DLD1 (cell line): ENCODE measurements at regions not wholly inside any gene's neighbourhood (a gene's known extent, or its start where the extent isn't known, plus 50 kb on each side); places are given as distances from the start of the nearest gene placed in this dataset.

Experiments used
- in situ Hi-C: cut with HindIII; loops from 2 replicates; pipeline ENCODE4 v1.10.0; 2017; ENCODE audit warnings: low sequenced_read_pairs

DNA sequence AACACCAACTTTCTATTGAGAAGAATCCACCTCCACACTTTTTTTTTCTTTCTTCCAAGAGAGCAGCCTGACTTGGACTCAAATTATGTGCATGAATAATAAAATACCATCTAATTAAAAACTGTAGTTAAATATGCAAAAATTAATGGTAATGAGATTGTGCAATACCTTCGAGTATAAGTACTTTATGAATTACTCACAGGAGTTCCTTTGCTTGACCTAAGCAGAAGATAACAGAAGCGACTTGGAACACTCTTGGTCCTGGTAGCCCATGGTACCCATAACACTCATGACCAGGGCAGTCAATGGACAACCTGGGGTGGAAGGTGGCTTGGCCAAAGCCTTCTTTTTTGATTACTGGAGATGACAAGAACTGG, 203.5 kb upstream of the IRX3 start:
- in situ Hi-C loops, result no loop called here

DNA sequence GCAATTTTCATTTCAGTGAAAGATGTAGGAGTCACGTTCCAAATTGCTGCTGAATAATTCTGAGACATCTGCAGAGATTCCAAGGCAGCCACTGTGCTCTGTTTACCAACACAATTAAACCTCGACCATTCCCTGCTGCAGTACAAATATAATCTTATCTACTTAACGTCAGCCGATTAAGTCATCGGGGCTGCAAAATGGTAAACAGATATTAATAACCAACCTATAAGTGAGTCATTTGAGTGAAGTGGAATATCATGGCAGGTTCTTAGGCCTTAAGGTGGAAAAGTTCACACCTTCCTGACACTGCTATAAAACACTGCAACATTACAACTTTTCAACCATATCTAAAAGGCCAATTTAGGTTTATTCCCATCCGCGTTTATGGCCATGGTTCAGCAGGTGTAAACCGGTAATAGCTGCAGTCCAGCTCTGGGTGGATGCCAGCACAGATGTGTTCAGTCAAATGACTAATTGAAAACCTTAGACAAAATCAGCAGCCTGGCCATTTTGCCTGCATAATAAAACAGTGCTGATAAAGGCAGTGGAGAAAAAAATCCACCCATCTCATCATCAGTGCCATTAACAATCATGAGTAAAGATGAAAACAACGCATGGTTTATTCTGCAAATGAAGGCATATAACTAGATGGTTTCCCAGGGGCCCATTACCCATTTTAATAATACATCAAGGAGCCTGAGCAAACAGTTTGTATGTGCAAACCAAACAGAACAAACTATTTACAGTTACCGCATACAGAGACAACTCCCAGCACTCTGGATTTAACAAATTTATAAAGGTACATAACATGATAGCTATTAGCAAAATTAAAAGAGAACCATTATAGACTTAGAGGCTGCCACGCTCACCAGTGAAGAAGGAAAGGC, 202.9 kb upstream of the IRX3 start:
- in situ Hi-C loops, result no loop called here

DNA sequence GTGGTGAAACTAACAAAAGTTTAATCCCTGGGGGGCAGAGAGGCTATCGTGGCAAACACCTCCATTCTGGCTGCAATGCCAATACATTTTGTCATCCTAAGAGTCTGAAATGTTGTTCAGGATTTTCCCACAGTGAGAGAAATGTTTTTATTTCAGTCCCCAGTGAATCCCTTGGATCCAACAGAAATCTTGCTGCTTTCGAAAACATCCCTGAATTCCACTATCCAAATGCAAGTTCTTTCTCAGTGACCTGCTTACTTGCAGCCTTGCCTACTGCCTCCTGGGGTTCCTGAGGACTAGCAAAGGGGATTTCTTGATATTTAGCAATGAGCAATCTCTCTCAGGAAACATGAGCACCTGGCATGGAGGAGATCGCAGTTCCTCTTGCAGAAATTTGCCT, 202.1 kb upstream of the IRX3 start:
- in situ Hi-C loops, result no loop called here

DNA sequence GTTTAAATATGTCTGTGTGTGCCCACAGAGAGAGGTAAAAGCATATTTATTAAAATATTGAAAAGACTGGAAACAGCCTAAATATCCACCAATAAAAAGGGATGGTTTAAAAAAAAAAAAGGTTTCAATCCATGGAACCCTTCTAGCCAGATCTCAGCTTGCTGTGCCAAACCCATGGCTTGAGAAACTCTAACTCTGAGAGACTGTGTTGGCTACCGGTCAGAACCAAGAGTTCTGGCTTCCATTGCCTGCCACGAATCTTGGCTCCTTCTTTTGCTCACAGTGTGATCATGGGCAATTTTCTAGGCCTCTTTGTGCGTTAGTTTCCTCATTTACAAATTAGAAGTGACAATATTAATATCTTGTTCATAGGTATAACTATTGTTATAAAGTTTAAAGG, 201.3 kb upstream of the IRX3 start:
- in situ Hi-C loops, result no loop called here

DNA sequence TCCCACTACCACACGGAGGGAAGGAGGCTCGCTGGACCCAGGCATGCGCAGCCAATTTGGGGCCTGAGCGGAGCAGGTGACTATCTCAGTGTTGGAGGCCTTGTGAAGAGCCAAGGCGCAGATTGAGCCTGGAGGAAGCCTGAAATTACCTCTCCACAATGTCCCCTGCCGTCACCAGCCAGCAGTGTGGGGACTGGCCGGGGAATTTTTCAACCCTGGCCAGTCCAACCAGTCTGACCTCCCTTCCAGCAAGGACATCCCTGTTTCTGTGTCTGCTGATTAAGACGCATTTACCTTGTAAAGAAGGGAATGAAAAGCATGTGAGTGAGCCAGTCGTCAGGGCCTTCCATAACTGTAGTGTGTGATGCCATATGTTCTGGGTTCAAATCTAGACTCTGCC, 198.1 kb upstream of the IRX3 start:
- in situ Hi-C loops, result no loop called here

DNA sequence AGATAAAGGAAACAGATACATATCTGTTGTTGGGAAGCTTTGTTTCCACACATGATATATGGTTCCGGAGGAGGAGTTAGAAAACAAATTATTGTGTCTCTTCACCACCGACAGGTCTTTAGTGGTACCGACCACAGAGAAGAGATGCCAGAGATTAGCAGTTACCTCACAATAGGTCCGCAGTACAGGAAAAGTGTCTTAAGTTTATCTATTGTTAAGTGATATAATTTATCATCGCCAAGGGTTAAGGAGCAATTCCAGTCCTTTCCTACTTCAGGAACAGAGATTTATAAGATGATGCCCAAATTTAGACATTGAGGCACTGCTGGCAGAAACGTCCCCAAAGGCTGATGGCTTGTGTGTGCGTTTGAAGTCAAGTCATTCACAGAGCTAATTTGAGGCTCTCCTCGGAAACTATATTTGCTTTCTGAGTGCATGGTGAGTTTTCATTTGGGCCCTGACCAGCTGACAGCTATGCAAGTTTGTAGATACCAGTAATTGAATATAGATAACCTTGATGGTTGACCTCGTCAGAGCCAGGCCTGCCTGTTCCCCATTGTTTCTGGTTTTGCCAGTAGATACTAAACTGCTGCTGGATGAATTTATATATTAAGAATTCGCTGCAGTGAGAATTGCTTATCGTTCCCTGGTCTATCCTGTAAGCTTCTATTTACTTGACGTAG, 196.4 kb upstream of the IRX3 start:
- in situ Hi-C loops, result no loop called here

DNA sequence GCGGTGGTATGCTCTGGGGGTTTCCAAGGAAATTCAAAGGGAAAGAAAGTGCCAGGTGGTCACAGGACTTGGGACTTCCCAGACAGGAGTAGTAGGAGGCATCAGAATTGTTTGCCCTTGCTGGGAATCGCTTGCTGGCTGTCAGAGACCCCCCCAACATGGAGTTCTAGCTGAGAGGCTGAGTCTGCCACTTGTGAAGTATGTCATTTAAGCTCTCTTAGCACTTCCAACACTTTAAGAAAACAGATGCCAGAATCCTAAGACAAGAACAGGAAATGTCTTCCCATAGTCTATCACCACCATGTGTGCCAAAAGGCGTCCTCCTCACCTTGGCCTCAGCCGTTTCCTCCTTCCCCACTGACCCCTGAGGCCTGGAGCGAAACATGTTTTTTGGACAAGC, 193.8 kb upstream of the IRX3 start:
- in situ Hi-C loops, result no loop called here

DNA sequence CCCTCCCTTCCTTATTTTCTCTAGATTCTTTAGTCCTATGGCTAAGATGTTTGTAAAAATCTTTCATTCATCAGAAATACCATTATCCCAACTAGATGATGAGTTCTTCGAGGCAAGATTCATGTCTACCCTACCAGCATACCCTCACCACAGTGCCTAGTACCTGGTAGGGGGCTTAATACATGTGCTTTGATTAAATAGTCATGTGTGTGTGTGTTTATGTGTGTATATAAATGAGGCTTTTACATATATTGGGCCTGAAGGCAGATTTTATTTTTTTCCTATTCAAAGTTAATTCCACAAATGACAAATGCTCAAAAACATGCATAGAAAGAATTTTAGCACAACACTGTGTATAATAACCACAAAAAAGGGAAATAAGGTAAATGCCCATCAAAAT, 193.0 kb upstream of the IRX3 start:
- in situ Hi-C loops, result no loop called here

DNA sequence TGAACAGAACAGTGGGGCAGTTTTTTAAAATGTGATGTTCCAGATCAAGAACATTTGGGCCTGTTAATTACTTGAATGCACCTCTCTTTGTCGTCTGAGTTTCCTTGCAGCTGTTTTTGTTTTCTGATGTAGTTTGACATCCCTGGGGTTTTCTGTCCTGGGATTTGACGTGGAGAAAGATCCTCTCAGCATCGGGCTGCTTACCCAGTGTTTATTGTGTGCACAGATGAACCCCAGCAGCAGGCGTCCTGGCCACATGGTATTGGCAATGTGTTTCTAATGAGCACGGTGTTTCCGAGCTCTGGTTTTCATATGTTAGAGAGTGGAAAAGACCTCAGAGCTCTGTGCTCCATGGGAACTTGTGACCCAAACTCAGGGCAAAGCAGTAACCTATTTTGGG, 191.1 kb upstream of the IRX3 start:
- in situ Hi-C loops, result no loop called here

DNA sequence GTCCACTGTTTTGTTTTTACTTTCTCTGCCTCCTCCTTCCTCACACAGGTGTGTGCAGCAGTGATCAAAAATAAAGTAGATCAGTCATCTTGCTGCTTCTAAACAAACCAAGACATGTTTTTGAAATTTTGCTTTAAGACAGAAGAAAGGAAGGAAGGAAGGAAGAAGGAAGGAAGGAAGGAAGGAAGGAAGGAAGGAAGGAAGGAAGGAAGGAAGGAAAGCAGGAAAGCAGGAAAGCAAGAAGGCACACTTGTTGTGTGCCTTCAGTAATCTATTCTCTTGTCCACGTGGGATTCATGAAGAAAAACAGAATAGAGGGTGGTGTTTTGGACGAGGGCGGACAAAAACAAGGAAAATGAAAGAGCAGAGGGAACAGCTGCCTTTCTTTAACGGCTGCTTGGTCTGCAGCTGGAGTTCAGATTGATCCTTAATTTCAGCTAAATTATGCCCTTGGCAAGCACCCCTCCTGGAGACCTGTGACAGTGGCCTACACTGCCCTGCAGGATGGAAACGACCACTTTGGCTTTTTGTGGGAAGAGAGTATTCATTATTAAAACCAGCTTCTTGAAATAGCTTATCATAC, 188.5 kb upstream of the IRX3 start:
- in situ Hi-C loops, result no loop called here

DNA sequence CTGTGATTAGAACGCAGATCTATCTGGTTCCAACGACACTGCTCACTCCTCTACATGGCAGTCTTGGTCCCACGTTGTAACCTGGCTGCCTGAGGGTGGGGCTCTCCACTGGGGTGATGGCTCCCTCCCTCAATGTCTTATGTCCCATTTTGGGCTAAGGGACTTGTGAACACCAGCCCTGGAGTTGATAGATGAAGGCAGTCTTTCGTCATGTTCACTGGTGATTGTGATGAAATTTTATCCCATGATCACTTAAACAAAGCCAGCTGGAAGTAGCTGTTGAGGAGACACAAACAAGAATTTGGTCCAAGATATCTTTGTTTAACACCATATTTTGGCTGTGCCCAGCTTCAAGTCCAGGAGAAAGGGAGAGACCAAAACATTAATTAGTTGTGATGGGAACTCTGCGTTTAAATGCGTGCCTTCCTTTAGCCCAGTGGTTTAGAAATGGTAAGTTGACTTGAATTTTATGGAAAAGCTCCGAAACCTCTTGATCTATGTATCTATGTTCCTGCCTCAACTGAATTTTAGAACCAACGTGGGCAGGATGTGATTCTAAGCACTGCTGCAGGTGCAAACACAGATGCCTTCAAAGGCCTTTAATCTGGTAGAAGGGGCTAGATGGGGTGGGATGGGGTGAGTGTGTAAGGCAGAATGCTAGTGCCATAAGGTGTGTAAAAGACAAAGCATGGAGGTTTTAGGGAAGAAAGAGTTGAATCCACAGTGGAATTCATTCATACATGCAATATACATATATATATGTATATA, 186.8 kb upstream of the IRX3 start:
- in situ Hi-C loops, result no loop called here

DNA sequence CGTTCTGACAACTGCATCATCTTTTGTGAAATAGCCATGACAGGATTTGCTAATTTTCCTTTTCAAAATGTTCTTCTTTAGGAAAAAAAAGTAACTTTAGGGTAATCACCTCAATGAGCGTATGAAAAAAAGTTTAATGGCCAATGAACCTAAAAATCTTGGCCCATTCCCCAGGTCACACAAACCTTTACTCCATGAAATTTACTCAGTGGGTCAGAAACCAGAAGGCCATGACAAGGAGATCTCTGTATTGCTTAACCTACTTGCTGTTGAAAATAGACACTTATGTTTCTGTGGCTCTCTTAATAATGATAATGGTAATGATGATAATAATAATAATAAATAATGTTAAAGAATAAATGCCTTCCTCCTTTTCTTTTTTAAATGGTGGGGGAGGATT, 180.8 kb upstream of the IRX3 start:
- in situ Hi-C loops, result no loop called here

DNA sequence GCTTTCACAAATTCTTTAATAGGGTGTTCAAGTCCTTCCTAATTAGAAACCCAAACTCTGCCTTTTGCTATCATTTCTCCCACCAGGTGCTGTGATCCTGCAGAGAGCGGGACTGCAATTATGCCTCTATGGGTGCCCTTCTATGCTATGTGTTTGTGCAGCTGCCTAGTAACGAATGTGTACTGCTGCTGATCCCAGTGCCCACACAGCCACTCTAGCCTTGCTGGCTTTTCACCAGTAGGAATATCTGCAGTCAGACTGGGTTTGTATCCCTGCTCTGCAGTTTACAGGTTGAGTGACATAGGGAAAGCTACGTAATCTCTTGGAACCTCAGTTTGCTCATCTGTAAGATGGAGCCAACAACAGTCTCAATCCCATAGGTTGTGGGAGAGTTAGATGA, 179.6 kb upstream of the IRX3 start:
- in situ Hi-C loops, result no loop called here

DNA sequence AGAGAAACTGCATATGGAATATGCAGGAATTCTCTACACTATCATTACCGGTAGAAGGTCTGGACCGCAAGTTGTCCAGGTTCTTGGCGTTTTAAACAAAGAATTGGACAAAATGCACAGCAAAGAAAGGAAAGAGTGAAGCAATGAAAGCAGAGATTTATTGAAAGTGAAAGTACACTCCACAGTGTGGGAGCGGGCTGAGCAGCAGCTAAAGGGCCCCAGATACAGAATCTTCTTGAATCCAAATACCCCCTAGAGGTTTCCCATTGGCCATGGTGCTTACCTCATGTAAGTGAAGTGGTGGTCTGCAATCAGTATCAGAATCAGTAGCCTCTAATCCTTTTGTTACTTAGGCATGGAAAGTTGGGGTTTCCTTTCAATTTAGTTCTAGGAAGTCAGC, 178.5 kb upstream of the IRX3 start:
- in situ Hi-C loops, result no loop called here

DNA sequence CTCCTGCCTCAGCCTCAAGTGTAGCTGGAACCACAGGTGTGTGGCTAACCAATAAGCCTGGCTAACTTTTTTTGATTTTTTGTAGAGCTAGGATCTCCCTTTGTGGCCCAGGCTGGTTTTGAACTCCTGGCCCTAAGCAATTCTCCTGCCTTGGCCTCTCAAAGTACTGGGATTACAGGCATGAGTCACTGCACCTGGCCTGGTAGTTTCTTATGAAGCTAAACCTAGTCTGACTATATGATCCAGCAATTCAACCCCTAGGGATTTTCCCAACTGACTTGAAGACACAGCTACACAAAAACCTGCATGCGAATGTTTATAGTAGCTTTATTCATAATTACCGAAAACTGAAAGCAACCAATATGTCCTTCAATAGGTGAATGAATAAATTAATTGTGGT, 176.2 kb upstream of the IRX3 start:
- in situ Hi-C loops, result no loop called here

DNA sequence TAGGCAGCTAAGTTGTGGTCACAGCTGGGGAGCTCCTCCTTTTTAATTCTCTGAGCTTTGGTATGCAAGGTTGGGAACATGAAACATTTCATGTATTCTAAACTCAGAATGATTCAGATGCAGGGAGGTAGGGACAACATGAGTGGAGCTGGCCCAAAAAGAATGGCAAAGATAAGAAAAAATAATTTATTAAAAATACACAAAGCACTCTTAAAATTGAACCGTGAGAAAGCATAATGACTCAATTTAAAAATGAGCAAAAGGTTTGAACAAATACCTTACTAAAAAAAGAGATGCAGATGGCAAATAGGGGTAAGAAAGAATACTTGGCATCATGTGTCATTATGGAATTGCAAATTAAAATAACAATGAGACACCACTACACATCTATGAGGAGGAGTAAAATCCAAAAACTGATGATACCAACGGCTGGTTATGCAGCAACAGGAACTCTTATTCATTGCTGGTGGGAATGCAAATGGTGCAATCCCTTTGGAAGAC, 175.6 kb upstream of the IRX3 start:
- in situ Hi-C loops, result no loop called here

DNA sequence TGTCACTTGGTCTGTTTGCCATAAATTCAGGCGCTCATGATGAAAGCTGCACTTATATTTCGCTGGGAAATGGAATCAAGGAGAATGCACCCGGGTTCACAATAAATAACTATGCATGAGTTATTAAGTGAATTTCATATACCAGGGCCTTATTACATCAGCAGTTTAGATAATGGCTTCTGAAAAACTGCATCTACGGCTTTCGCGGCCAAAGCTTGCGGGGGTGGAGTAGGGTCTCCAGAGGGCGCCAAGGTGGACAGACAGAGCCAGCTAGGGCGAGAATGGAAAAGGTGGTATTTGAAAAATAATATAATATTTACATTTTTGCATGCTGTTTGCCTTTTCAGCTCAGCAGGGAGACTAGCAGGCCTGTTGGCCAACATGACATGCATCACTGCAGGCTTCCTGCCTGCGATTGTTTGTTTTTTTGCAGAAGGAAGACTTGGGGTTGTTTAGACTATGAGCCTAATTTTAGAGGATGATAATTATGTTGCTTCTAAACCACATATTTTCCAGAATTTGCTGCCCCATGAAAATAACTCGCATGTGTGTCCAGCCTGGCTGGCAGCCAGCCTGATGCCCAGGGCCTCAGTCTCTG, 173.8 kb upstream of the IRX3 start:
- in situ Hi-C loops, result no loop called here

DNA sequence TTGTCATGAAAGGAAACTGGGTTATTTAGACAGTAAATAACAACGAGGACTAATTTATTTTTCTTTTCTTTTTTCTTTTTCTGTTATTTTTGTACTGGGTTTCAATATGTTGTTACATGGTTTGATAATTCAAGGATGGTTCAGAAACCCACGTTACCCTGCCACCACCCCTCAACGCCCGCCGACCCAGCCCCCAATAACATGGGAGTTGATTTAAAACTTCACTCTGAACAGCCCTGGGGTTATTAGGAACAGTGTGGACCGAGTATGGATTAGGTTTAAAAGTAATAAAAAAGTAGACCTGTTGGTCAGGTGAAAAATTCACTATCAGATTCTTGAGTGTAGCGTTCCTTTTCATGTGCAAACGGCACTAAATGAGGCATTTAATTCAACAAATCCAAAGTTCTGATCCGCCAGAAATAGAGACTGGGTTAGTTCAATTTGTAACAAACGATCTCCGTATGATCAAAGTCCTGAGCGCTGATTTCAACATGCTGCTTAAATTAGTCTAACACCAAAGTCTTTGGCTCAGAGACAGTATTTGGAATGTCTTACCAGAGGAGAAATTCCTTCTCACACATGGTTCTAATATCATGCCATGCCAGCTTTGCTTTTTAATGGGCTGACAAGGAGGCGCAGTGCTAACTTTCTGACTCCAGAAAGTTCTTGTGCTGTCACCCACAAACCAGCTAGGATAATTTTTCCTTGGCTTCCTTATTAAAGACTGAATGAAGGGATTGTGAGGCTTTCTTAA, 173.1 kb upstream of the IRX3 start:
- in situ Hi-C loops, result no loop called here

DNA sequence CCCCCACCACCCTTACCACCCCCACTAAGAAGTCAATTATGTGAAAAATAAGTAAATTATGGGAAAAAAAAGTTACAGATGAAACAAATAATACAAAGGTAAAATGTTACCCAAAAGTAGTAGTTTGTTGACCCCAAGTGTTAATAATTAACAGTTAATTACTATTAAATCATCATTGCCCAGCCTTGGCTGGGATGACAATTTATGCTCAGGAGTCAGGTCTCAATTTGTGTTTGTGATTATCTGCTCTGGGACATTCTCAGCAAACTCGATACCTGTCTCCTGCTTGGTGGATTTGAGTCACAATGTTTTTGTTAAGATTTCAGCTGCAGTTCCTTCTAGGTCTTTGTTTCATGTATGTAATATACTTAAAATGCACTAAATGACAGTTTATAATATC, 172.3 kb upstream of the IRX3 start:
- in situ Hi-C loops, result no loop called here

DNA sequence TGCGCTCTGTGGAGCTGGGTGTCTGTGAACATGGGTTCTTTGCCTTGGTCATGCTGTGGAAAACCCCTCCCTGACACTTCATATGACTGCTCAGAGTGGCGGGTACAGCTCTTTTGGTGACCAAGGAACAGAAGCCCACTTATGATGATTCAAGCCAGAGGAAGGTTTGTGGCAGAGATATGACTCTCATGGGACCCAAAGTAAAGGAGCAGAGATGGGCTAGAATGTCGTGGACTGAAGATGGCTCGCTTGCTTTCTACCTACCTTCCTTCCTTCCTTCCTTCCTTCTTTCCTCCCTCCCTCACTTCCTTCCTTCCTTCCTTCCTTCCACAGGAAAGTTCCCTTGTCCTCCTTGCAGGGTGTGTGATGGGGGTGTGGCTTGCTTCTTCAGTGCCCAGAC, 169.7 kb upstream of the IRX3 start:
- in situ Hi-C loops, result no loop called here
